ENCODE measurements at regions not wholly inside any gene's neighbourhood (a gene's known extent, or its start where the extent isn't known, plus 50 kb on each side); places are given as distances from the start of the nearest gene placed in this dataset.

DNA sequence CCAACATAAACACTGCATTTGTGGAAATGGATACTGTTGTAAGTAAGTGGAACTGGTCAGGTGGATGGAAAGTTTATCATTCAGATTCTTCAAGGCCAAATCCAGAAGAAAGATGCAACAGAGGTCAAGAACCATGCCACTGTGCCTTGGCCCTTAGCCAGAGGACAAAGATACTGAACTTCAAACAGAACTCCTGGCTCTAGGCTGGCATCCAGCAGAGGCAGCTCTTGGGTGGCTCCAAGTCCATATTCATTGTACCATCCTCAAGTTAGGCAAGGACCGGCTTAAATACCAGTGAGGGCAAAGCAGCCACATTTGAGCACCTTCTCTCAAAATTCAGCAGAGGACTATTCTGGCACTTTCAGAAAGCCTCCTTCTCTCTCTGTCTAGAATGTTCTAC lies 53.2 kb downstream of the DNAAF9 start:
- no peak for DNase-seq

- no peak for DNase-seq
Measured at GRCh38 chr20:3353646-3354045, 53.8 kb downstream of the DNAAF9 start.

GRCh38 chr20:3352202-3352601 lies 55.3 kb downstream of the DNAAF9 start:
- DNase-seq, result no peak

- no peak for DNase-seq
Measured at GRCh38 chr20:3350422-3350821, 57.0 kb downstream of the DNAAF9 start.

GRCh38 chr20:3349786-3350185 lies 57.7 kb downstream of the DNAAF9 start:
- no peak for DNase-seq

GRCh38 chr20:3342766-3343165 lies 64.7 kb downstream of the DNAAF9 start:
- DNase-seq, result no peak

GRCh38 chr20:3340443-3340842 lies 67.0 kb downstream of the DNAAF9 start:
- DNase-seq, result no peak

GRCh38 chr20:3339571-3339970 lies 67.9 kb downstream of the DNAAF9 start:
- DNase-seq, result no peak

GRCh38 chr20:3339076-3339475 lies 68.4 kb downstream of the DNAAF9 start:
- no peak for DNase-seq

DNA sequence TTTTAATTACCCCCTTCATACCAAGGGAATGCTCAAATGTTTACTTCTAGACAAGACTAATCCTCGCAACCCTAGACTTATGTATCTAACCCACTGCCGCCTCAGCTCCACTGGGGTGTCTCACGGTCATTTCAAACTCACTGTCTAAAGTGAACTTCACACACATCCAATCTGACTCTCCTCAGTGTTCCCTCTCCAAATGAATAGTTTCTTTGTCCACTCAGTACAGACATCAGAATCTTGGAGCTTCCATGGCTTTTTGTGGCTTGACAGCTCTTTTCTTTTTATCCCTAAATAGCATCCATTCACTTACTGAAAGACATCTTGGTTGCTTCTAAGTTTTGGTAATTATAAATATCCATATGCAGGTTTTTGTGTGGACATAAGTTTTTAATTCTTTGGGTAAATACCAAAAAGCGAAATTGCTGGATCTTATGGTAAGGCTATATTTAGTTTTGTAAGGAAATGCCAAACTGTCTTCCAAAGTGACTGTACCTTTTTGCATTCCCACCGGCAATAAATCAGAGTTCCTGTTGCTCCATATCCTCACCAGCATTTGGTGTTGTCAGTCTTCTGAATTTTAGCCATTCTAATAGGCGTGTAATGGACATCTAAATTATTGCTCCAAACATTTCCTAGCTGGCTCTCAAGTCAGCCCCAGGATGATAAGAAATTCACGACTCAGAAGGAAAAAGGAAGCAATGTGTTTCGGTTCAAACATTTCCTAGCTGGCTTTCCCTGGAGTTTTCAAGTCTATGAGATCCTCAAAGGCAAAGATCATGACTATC lies 73.1 kb downstream of the DNAAF9 start:
- DNase-seq, result no peak

DNA sequence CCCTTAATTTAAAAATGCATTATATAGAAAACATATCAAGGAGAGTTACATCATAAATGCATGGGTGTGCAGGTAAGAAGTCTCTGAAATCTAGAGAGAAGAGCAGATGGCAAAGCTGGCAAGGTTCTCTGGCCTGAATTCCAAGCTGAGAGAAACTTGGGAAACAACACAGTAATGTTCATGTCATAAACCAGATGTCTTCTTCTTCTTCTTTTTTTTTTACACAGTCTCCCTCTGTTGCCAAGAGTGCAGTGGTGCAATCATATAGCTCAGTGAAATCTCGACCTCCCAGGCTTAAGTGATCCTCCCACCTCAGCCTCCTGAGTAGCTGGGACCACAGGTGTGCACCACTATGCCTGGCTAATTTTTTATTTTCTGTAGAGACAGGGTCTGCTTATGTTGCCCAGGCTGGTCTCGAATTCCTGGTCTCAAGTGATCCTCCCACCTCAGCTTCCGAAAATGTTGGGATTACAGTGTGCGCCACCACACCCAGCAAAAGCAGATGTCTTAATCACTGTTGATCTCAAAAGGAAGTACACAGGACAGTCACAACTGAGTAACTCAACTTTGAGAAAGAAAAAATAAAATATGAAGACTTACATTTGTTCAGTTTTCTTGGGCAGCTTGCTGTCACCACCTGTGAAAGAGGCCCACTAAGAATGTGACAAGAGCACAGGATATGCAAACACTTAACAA lies 77.3 kb downstream of the DNAAF9 start:
- DNase-seq, result no peak

GRCh38 chr20:3328501-3328900 lies 79.0 kb downstream of the DNAAF9 start:
- DNase-seq, result no peak

GRCh38 chr20:3326779-3327521 lies 80.5 kb downstream of the DNAAF9 start:
- no peak for DNase-seq

- no peak for DNase-seq
Measured at GRCh38 chr20:3325864-3326263, 81.6 kb downstream of the DNAAF9 start.

- DNase-seq, result peak; percentile 22
Measured at GRCh38 chr20:3323398-3323797, 84.1 kb downstream of the DNAAF9 start.

GRCh38 chr20:3318226-3318884 lies 79.4 kb upstream of the SLC4A11 start:
- DNase-seq, result no peak

GRCh38 chr20:3316136-3316535 lies 77.1 kb upstream of the SLC4A11 start:
- DNase-seq, result no peak

DNA sequence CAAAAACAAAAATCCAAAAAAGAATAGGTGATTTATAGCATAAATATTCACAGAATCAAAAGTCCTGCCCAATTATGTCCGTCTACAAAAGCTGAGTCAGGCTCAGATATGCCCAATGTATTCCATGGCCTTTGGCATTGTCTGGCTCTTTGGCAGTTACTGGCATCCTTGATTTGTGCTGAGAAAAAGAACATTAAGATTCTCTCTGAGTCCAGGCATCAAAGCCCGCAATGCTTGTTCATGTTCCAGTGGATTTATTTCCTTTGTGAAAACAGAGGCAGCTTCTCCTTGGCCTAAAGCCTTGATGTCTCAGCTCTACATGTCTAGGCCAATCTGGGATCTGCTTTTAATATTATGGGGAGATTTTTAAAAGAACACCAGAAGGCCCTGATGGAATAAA lies 76.1 kb upstream of the SLC4A11 start:
- DNase-seq, result no peak

GRCh38 chr20:3314391-3314790 lies 75.4 kb upstream of the SLC4A11 start:
- DNase-seq, result no peak

DNA sequence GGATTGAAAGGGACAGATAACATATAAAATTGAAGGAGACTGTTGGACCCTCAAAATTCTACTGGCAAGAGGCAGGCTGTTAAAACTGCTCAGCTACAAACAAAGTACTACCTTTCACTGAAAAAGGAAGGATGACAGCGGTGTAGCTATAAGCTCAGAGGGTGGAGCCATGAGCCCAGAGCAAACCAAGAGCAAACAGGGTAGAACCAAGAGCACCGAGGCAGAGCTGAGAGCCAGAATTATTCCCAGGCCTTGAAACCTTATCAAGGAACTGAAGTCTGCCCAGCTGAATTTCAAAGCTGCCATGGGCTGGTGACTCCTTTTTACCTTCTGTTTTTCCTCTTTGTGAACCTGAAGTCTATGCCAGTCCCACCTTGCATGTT lies 74.7 kb upstream of the SLC4A11 start:
- no peak for DNase-seq

GRCh38 chr20:3312940-3313682 lies 74.1 kb upstream of the SLC4A11 start:
- DNase-seq, result no peak

DNA sequence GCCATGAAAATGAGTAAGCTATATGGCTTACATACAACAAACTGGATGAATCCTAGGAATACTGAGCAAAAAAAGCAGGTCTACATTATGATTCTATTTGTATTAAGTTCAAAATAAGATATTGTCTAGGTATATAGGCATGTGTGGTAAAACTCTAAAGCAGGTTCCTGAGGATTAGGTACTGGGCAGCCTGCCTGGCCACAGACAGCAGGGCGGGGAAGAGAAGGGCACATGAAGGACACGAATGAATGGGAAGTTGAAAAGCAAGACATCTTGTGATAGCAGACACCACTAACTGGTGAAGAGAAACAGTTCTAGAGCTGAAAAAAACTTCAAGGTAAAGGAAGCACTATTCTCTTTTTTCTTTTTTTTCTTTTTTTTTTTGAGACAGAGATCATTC lies 72.6 kb upstream of the SLC4A11 start:
- DNase-seq, result no peak

GRCh38 chr20:3309226-3309625 lies 70.2 kb upstream of the SLC4A11 start:
- no peak for DNase-seq

Measured in CD4-positive, alpha-beta T cell treated with Interleukin-15 for 1 hour (primary cell).